SK-N-SH (cell line): ENCODE measurements at regions not wholly inside any gene's neighbourhood (a gene's known extent, or its start where the extent isn't known, plus 50 kb on each side); places are given as distances from the start of the nearest gene placed in this dataset.

Source experiments
- CTCF ChIP-seq: fragments of 200-600 bp; sonication (generic); IDR thresholded peaks from 2 replicates; pipeline ENCODE4 v1.6.1; 2017; ENCODE audit warnings: antibody characterized with exemption, mild to moderate bottlenecking, moderate library complexity
- EP300 ChIP-seq, 2 experiments: IDR thresholded peaks; 2 replicates each; pipeline versions ENCODE4 v1.4.0 to v1.6.1; 2012; ENCODE audit warnings: borderline replicate concordance in 1 of 2, low read depth in 1 of 2, low read length in 1 of 2
- EZH2phosphoT487 ChIP-seq: fragments of 200-600 bp; sonication (generic); IDR thresholded peaks from 2 replicates; pipeline ENCODE4 v1.6.1; 2017; ENCODE audit warnings: low read depth, mixed run types, mild to moderate bottlenecking, antibody characterized with exemption, moderate library complexity, borderline replicate concordance
- MAX ChIP-seq: IDR thresholded peaks from 2 replicates; pipeline ENCODE4 v1.4.0; 2012; ENCODE audit warnings: low read depth
- POLR2AphosphoS5 ChIP-seq: IDR thresholded peaks from 2 replicates; pipeline ENCODE4 v1.6.1; 2012; ENCODE audit warnings: low read depth, low read length
- RCOR1 ChIP-seq: fragments of 150-350 bp; IDR thresholded peaks from 2 replicates; pipeline ENCODE4 v1.6.1; 2017; ENCODE audit warnings: antibody characterized with exemption, low read length
- REST ChIP-seq: IDR thresholded peaks from 2 replicates; pipeline ENCODE4 v1.6.1; 2012; ENCODE audit warnings: mild to moderate bottlenecking, low read depth, low read length, moderate library complexity
- TAF1 ChIP-seq: IDR thresholded peaks from 2 replicates; pipeline ENCODE4 v1.6.1; 2012; ENCODE audit warnings: low read depth, mild to moderate bottlenecking, low read length, moderate library complexity, borderline replicate concordance
- TEAD4 ChIP-seq: IDR thresholded peaks from 2 replicates; pipeline ENCODE4 v1.4.0; 2012; ENCODE audit warnings: mild to moderate bottlenecking, borderline replicate concordance; ENCODE audit not compliant: insufficient read depth
- YY1 ChIP-seq: IDR thresholded peaks from 2 replicates; pipeline ENCODE4 v1.4.0; 2012; ENCODE audit warnings: low read depth, mild to moderate bottlenecking

GRCh38 chr10:90075995-90076394 lies 374.6 kb downstream of the KIF20B start:
- no peak for TF ChIP-seq CTCF
- no peak for TF ChIP-seq REST
- TF ChIP-seq MAX, result no peak
- no peak for TF ChIP-seq YY1
- TF ChIP-seq RCOR1, result no peak
- no peak for TF ChIP-seq EP300 (IDR thresholded peaks at IDR 0.05; ENCODE audit: borderline replicate concordance in 1 of 2, low read depth in 1 of 2, low read length in 1 of 2)
- TF ChIP-seq POLR2AphosphoS5, result no peak
- no peak for TF ChIP-seq TAF1
- TF ChIP-seq EZH2phosphoT487, result no peak
- TF ChIP-seq TEAD4, result no peak
